Pons (tissue), 1 donor: ENCODE measurements at regions not wholly inside any gene's neighbourhood (a gene's known extent, or its start where the extent isn't known, plus 50 kb on each side); places are given as distances from the start of the nearest gene placed in this dataset.
"Not testable (repeated sequence)": the region's sequence is repeated elsewhere in the genome, so short reads cannot be mapped to it uniquely, and the experiment has no call there.

Experiments
- DNase-seq: peaks from one replicate; pipeline ENCODE4 v3.0.0-alpha.2; 2016; ENCODE audit warnings: low spot score

DNA sequence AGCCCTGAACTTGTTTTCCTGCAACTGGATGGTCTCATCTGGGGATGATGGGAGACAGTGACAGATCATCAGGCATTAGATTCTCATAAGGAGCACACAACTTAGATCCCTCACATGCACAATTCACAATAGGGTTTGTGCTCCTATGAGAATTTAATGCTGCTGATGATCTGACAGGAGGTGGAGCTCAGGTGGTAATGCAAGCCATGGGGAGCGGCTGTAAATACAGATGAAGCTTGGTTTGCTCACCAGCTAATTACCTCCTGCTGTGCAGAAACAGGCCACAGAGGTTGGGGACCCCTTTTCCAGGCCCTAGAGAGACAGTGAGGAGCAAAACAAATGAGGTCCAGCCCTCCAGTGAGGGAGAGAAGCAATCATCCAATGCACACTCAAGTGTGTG is 168.6 kb downstream of the RGS9 start:
- DNase-seq = no peak

GRCh38 chr17:65305116-65305515 is 167.9 kb downstream of the RGS9 start:
- DNase-seq = no peak

DNA sequence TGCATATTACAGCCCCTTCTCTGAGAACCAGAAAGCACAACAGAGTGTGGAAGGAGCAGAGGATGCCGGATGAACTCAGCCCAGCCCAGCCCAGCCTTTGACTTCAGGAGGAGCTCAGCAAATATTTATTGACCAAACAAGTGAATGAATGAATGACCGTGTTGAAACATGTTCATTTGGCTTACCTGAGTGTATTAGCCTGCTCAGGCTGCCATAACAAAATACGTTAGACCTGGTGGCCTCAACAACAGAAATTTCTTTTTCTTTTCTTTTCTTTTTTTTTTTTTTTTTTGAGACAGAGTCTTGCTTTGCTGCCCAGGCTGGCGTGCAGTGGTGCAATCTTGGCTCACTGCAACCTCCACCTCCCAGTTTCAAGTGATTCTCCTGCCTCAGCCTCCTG is 164.7 kb downstream of the RGS9 start:
- DNase-seq = not testable (repeated sequence)

GRCh38 chr17:65301184-65301583 is 164.0 kb downstream of the RGS9 start:
- DNase-seq = no peak

GRCh38 chr17:65297916-65298315 is 160.7 kb downstream of the RGS9 start:
- DNase-seq = no peak

GRCh38 chr17:65297384-65297783 is 160.2 kb downstream of the RGS9 start:
- no peak for DNase-seq

GRCh38 chr17:65294181-65294719 is 157.1 kb downstream of the RGS9 start:
- peak; percentile 53 for DNase-seq

DNA sequence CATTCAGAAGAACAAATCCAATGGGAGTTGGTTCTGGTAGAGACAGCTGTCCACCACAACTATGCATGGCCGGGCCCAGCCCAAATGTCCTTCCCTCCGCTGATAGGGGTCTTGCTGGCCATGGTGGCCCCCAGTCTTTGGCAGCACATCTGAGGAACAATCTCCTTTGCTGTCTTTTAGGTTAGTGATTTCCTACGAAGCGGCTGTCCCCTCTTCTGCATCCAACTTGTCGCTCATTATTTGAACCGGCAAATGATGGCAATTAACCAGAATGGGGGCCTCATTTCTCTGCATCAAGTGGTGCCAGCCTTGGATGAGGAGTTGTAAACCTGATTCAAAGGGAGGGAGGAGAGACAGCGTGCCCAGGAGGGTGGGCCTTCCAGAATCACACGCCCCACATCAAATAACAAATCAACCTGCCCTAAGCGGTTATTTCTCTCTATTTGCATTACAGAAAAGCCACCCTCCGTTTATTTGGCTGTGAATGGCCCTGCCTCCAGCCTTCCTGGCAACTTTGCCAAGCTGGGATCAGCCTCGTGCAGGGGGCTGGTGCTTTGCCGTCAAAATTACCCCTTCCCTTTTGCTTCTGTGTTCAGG is 156.5 kb downstream of the RGS9 start:
- no peak for DNase-seq

DNA sequence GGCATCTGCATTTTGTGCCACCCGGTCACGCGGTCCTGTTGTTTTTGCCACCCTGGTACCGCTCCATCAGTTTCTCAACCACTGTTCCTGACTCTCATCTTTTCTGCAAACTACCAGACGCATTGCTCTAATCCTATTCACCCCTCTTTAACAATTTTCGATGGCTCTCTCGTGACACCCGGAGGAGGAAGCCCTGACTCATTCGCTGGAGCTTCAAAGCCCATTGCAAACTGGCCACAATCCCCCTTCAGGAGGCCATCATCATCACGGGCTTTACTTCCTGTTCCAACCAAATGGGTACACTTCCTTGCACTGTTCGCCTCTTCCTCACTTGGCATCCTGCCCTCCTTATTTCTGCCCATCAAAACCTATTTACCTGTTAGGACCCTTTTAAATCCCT is 155.3 kb downstream of the RGS9 start:
- no peak for DNase-seq

GRCh38 chr17:65291301-65291700 is 154.1 kb downstream of the RGS9 start:
- not testable (repeated sequence) for DNase-seq

DNA sequence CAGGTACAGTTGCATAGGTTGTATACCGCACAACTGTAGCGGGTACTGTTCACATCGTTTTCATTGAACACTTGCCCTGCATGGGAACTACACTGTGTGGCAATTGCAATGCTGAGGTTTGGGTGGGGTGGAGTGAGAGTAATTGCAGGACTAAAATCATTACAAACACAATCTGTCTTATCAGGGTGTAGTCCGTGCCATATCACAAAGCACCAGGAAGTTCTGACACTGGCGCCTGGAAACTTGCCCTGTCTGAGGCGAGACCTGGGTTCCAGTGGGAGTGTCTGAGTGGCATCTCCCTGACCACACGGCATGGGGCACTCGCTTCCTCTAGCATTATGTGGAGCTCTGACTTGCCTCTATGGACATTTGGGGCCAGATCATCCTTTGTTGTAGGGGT is 153.4 kb downstream of the RGS9 start:
- no peak for DNase-seq

- no peak for DNase-seq
Measured at GRCh38 chr17:65290056-65290455, 152.9 kb downstream of the RGS9 start.

DNA sequence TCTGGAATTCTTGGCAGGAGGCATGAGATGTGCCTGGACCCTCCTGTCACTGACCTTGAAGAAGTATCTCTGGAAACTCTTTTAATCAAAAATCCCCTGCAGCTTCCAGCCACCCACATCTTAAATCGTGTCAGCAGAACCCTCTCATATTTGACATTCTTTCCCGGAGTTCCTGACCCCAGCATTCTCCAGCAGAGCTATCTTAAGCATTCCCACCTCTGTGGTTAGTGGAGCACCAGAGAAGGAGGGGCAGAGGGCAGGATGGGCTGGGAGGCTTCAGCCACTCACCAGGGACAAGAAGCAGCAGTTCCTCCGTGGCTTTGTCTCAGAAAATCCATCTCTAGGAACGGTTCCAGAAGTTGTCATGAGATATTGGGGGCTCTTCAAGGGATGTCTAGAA is 149.9 kb downstream of the RGS9 start:
- DNase-seq = no peak

DNA sequence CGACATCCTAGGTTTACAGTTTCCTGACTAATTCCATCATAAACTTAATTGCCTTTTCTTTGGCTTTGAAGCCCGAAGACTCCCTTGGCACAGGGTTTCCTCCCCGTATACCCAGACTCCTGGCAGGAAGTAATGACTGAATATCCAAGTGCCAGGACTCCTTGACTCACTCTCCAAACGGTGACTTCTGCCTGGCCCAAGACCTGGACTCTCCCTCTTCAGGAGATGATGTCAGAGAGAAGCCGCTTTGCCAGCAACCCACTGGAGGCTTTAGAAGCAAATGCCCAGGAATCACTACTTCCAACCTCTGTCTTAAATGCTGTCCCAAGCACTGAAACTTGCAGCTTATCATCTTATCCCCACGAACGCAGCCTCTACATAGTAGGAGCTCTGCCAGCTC is 146.5 kb downstream of the RGS9 start:
- no peak for DNase-seq

DNA sequence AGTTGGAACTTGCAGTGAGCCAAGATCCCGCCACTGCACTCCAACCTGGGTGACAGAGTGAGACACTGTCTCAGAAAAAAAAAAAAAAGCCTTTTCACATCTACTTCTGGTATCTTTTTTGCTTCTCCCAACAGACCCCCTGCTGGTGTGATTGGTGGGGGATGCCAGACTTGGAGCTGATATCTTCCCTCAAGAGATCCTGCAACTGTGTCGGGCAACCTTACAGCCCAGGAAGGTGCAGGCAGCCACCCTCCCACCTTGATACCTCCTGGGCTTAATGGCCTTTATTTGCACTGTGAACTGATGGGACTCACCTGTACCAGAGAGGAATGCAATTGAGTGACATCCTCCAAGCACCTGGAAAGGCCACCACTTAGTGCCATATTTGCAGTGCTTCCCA is 142.3 kb downstream of the RGS9 start:
- no peak for DNase-seq

DNA sequence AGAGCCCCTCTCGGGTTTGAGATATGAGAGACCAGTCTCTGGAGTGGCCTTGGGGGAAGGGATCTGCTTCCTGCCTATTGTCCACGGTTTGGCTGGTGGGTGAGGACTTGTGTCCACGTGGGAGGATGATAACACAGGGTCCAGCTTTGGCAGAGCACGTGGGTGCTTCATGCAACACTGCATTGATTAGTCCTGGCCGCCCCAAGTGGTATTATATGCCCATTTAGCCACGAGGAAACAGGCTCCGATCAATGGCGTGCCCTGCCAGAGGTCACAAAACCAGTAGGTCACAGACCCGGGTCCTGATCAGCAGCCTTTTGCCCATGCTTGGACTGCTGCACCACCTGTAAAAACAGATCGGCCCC is 141.6 kb downstream of the RGS9 start:
- no peak for DNase-seq

DNA sequence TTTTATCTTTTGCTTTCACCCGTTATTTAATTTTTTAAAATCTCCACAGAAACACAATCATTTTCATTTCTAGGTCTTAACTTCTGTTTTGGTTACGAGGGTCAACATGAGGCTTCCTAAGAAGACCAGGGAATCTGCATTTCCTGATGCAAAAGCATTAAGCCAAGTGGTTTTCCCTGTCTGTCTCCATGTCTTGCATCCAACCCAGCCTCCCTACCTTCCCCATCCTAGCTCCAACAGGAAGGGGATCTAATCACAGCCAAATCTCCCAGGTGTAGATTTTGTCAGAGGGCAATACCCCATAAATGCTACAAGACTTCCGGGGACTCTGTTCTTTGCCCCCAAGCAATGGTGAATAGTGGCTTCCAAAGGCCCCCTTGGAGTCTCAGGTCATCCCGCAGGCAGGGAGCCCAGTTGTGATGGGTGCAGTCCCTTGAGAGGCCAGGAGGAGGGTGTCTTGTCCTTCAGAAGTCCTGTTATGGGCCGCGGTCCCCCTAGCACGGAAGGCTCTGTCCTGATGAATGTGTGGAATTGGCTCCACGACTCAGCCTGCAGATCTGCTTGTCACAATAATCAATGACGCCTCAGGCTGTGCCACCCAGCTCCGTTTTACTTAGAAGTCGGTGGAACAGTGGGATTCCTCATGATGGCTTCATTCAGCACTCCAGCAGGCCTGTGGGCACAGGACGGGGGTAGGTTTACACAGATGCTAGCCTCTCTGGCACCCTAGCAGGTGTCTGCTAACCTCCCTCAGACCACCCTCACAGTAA is 141.1 kb downstream of the RGS9 start:
- DNase-seq = peak; percentile 20

GRCh38 chr17:65277576-65277975 is 140.4 kb downstream of the RGS9 start:
- peak; percentile 6 for DNase-seq
